ENCODE measurements at regions not wholly inside any gene's neighbourhood (a gene's known extent, or its start where the extent isn't known, plus 50 kb on each side); places are given as distances from the start of the nearest gene placed in this dataset.

- Histone ChIP-seq H3K9me3 (ENCODE audit: control insufficient read depth in 1 of 2, insufficient read depth in 1 of 2, low read length in 2 of 2) (no peaks in the 10 kb centered on the region), H3K27ac (ENCODE audit: low read depth in 1 of 2, low read length in 2 of 2) (no peak overlapping the region), H3K4me3 (ENCODE audit: low read length) (no peak overlapping the region), H3K36me3 (ENCODE audit: insufficient read depth, low read length) (no peaks in the 10 kb centered on the region), H3K4me1 (ENCODE audit: insufficient read depth, low read length) (no peaks in the 10 kb centered on the region), H3K27me3 (ENCODE audit: control insufficient read depth in 1 of 2, insufficient read depth in 2 of 2, low read length in 2 of 2) (no peaks in the 10 kb centered on the region)
- Mint-ChIP-seq H3K27ac (no peak overlapping the region), H3K36me3 (ENCODE audit: low read depth) (no peaks in the 10 kb centered on the region), H3K9me3 (no peaks in the 10 kb centered on the region), H3K27me3 (peaks cover 4% of the 10 kb centered on the region), H3K4me1 (ENCODE audit: low read depth) (no peaks in the 10 kb centered on the region), H3K4me3 (no peak overlapping the region)
- CTCF ChIA-PET, result no interaction called here
- TF ChIP-seq, protein P1, sequence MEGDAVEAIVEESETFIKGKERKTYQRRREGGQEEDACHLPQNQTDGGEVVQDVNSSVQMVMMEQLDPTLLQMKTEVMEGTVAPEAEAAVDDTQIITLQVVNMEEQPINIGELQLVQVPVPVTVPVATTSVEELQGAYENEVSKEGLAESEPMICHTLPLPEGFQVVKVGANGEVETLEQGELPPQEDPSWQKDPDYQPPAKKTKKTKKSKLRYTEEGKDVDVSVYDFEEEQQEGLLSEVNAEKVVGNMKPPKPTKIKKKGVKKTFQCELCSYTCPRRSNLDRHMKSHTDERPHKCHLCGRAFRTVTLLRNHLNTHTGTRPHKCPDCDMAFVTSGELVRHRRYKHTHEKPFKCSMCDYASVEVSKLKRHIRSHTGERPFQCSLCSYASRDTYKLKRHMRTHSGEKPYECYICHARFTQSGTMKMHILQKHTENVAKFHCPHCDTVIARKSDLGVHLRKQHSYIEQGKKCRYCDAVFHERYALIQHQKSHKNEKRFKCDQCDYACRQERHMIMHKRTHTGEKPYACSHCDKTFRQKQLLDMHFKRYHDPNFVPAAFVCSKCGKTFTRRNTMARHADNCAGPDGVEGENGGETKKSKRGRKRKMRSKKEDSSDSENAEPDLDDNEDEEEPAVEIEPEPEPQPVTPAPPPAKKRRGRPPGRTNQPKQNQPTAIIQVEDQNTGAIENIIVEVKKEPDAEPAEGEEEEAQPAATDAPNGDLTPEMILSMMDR (IDR thresholded peaks at IDR 0.05), result no peak
- POLR2A ChIA-PET, result no interaction called here
- ATAC-seq (ENCODE audit: poor library complexity) (no peak), DNase-seq (no peak)
- intact Hi-C loops (cut with DNase I, micrococcal nuclease), result no loop called here
Measured at GRCh38 chr10:90342480-90342879, 515.4 kb downstream of the HTR7 start.

- no peaks in the 10 kb centered on the region for H3K27me3 ChIP-seq (ENCODE audit: control insufficient read depth in 1 of 2, insufficient read depth in 2 of 2, low read length in 2 of 2)
- no peaks in the 10 kb centered on the region for H3K36me3 ChIP-seq (ENCODE audit: insufficient read depth, low read length)
- DNase-seq, result no peak
- H3K4me1 ChIP-seq (ENCODE audit: insufficient read depth, low read length), result no peaks in the 10 kb centered on the region
- Mint-ChIP-seq H3K9me3 (no peaks in the 10 kb centered on the region), H3K4me3 (no peak overlapping the region), H3K27me3 (peaks cover 4% of the 10 kb centered on the region), H3K36me3 (ENCODE audit: low read depth) (no peaks in the 10 kb centered on the region), H3K4me1 (ENCODE audit: low read depth) (no peaks in the 10 kb centered on the region), H3K27ac (no peak overlapping the region)
- intact Hi-C loops (cut with DNase I, micrococcal nuclease), result no loop called here
- H3K4me3 ChIP-seq (ENCODE audit: low read length), result no peak overlapping the region
- no peak overlapping the region for H3K27ac ChIP-seq (ENCODE audit: low read depth in 1 of 2, low read length in 2 of 2)
- POLR2A ChIA-PET, result no interaction called here
- CTCF ChIA-PET, result no interaction called here
- no peak for ATAC-seq (ENCODE audit: poor library complexity)
- TF ChIP-seq, protein P1 (IDR thresholded peaks at IDR 0.05), result no peak
- no peaks in the 10 kb centered on the region for H3K9me3 ChIP-seq (ENCODE audit: control insufficient read depth in 1 of 2, insufficient read depth in 1 of 2, low read length in 2 of 2)
Measured at GRCh38 chr10:90344226-90344625, 513.6 kb downstream of the HTR7 start.

GRCh38 chr10:90347239-90347638, 510.6 kb downstream of the HTR7 start:
- POLR2A ChIA-PET, result no interaction called here
- ATAC-seq (ENCODE audit: poor library complexity), result no peak
- peaks cover 4% of the 10 kb centered on the region for H3K27me3 Mint-ChIP-seq
- no peaks in the 10 kb centered on the region for H3K36me3 Mint-ChIP-seq (ENCODE audit: low read depth)
- TF ChIP-seq, protein P1 (IDR thresholded peaks at IDR 0.05), result no peak
- Histone ChIP-seq H3K9me3 (ENCODE audit: control insufficient read depth in 1 of 2, insufficient read depth in 1 of 2, low read length in 2 of 2) (no peaks in the 10 kb centered on the region), H3K36me3 (ENCODE audit: insufficient read depth, low read length) (no peaks in the 10 kb centered on the region), H3K4me1 (ENCODE audit: insufficient read depth, low read length) (no peaks in the 10 kb centered on the region), H3K27ac (ENCODE audit: low read depth in 1 of 2, low read length in 2 of 2) (no peak overlapping the region), H3K4me3 (ENCODE audit: low read length) (no peak overlapping the region), H3K27me3 (ENCODE audit: control insufficient read depth in 1 of 2, insufficient read depth in 2 of 2, low read length in 2 of 2) (peaks cover 0 to 3% of the 10 kb centered on the region in 2 experiments)
- H3K9me3 Mint-ChIP-seq, result no peaks in the 10 kb centered on the region
- intact Hi-C loops (cut with DNase I, micrococcal nuclease), result no loop called here
- no peak overlapping the region for H3K4me3 Mint-ChIP-seq
- DNase-seq, result no peak
- no peaks in the 10 kb centered on the region for H3K4me1 Mint-ChIP-seq (ENCODE audit: low read depth)
- H3K27ac Mint-ChIP-seq, result no peak overlapping the region
- CTCF ChIA-PET, result no interaction called here

Measured in CD4-positive, alpha-beta T cell (primary cell).